HEK293 (cell line): ENCODE measurements at regions not wholly inside any gene's neighbourhood (a gene's known extent, or its start where the extent isn't known, plus 50 kb on each side); places are given as distances from the start of the nearest gene placed in this dataset.

ENCODE experiments used
- CTCF ChIA-PET: fragments of 350-600 bp; formaldehyde crosslinking; extraction: SDS; loops from one replicate; lab custom pipeline; 2021; ENCODE audit warnings: antibody characterized with exemption; lab: Yijun Ruan, JAX
- POLR2A ChIA-PET: fragments of 300-600 bp; formaldehyde crosslinking; extraction: SDS; loops from one replicate; lab custom pipeline; 2020; ENCODE audit warnings: antibody characterized with exemption, inconsistent platforms; lab: Yijun Ruan, JAX
- H3K27ac ChIP-seq: fragments of 200-500 bp; sonication (Bioruptor generic); 2 replicates; pipeline ENCODE4 v1.5.1; 2014; ENCODE audit warnings: low read depth, low read length, control low read depth, inconsistent platforms; ENCODE audit errors: extremely low read depth
- H3K36me3 ChIP-seq, 2 experiments: fragments of 200-500 bp in 1 of 2; sonication (Bioruptor generic) in 1 of 2; 1 replicate in 1 of 2; 2 replicates in 1 of 2; pipeline ENCODE4 v1.5.1; 2014 to 2017; ENCODE audit warnings: inconsistent platforms in 2 of 2, low read length in 2 of 2; ENCODE audit not compliant: control insufficient read depth in 2 of 2, insufficient read depth in 1 of 2
- H3K4me1 ChIP-seq: fragments of 200-500 bp; sonication (Bioruptor generic); 2 replicates; pipeline ENCODE4 v1.5.1; 2014; ENCODE audit warnings: mild to moderate bottlenecking, low read length, inconsistent platforms; ENCODE audit not compliant: control insufficient read depth, insufficient read depth
- H3K4me3 ChIP-seq: 2 replicates; pipeline ENCODE4 v1.5.1; 2011; ENCODE audit warnings: low read depth, mild to moderate bottlenecking, control low read depth, low read length, moderate library complexity
- H3K9me3 ChIP-seq: fragments of 200-500 bp; sonication (Bioruptor generic); 2 replicates; pipeline ENCODE4 v1.5.1; 2014; ENCODE audit warnings: low read depth, low read length, inconsistent platforms; ENCODE audit not compliant: control insufficient read depth, insufficient read depth
- AEBP2 ChIP-seq: fragments of 450-650 bp; formaldehyde crosslinking; IDR thresholded peaks from 2 replicates; pipeline ENCODE4 v1.5.1; 2016; ENCODE audit warnings: missing biosample characterization, missing genetic modification characterization, borderline replicate concordance
- GFI1B ChIP-seq: fragments of 450-650 bp; formaldehyde crosslinking; IDR thresholded peaks from 2 replicates; pipeline ENCODE4 v1.5.1; 2016; ENCODE audit warnings: missing biosample characterization, missing genetic modification characterization
- GLI4 ChIP-seq: fragments of 450-650 bp; formaldehyde crosslinking; IDR thresholded peaks from 2 replicates; pipeline ENCODE4 v1.5.1; 2016; ENCODE audit warnings: missing biosample characterization, missing genetic modification characterization
- SCRT1 ChIP-seq: fragments of 450-650 bp; formaldehyde crosslinking; IDR thresholded peaks from 2 replicates; pipeline ENCODE4 v1.5.1; 2016; ENCODE audit warnings: missing biosample characterization, missing genetic modification characterization, borderline replicate concordance
- SP3 ChIP-seq: fragments of 450-650 bp; formaldehyde crosslinking; IDR thresholded peaks from 2 replicates; pipeline ENCODE4 v1.5.1; 2016; ENCODE audit warnings: missing biosample characterization, missing genetic modification characterization
- WT1 ChIP-seq: fragments of 450-650 bp; formaldehyde crosslinking; IDR thresholded peaks from 2 replicates; pipeline ENCODE4 v1.5.1; 2016; ENCODE audit warnings: missing biosample characterization, missing genetic modification characterization
- ZBTB17 ChIP-seq: fragments of 450-650 bp; formaldehyde crosslinking; IDR thresholded peaks from 2 replicates; pipeline ENCODE4 v1.5.1; 2016; ENCODE audit warnings: missing biosample characterization, missing genetic modification characterization
- ZBTB44 ChIP-seq: fragments of 450-650 bp; IDR thresholded peaks from 2 replicates; pipeline ENCODE4 v1.5.1; 2018; ENCODE audit warnings: missing biosample characterization, mild to moderate bottlenecking, missing genetic modification characterization
- ZFP41 ChIP-seq: fragments of 450-650 bp; formaldehyde crosslinking; IDR thresholded peaks from 2 replicates; pipeline ENCODE4 v1.5.1; 2016; ENCODE audit warnings: missing biosample characterization, missing genetic modification characterization, borderline replicate concordance
- ZNF112 ChIP-seq: fragments of 450-650 bp; formaldehyde crosslinking; IDR thresholded peaks from 2 replicates; pipeline ENCODE4 v1.5.0; 2017; ENCODE audit warnings: missing biosample characterization, missing genetic modification characterization
- ZNF114 ChIP-seq: fragments of 450-650 bp; formaldehyde crosslinking; IDR thresholded peaks from 2 replicates; pipeline ENCODE4 v1.5.0; 2017; ENCODE audit warnings: missing biosample characterization, missing genetic modification characterization
- ZNF155 ChIP-seq: fragments of 450-650 bp; formaldehyde crosslinking; IDR thresholded peaks from 2 replicates; pipeline ENCODE4 v1.5.1; 2016; ENCODE audit warnings: missing biosample characterization, missing genetic modification characterization
- ZNF175 ChIP-seq: fragments of 450-650 bp; formaldehyde crosslinking; IDR thresholded peaks from 2 replicates; pipeline ENCODE4 v1.5.1; 2016; ENCODE audit warnings: missing biosample characterization, missing genetic modification characterization
- ZNF211 ChIP-seq: fragments of 450-650 bp; formaldehyde crosslinking; IDR thresholded peaks from 2 replicates; pipeline ENCODE4 v1.5.1; 2016; ENCODE audit warnings: low read depth, missing biosample characterization, missing genetic modification characterization
- ZNF239 ChIP-seq: fragments of 450-650 bp; formaldehyde crosslinking; IDR thresholded peaks from 2 replicates; pipeline ENCODE4 v1.5.1; 2016; ENCODE audit warnings: missing biosample characterization, missing genetic modification characterization
- ZNF292 ChIP-seq: fragments of 450-650 bp; formaldehyde crosslinking; IDR thresholded peaks from 2 replicates; pipeline ENCODE4 v1.5.1; 2016; ENCODE audit warnings: low read depth, missing biosample characterization, missing genetic modification characterization, borderline replicate concordance
- ZNF354C ChIP-seq: fragments of 450-650 bp; formaldehyde crosslinking; IDR thresholded peaks from 2 replicates; pipeline ENCODE4 v1.5.1; 2016; ENCODE audit warnings: missing biosample characterization, missing genetic modification characterization, low read depth, borderline replicate concordance
- ZNF366 ChIP-seq: fragments of 450-650 bp; formaldehyde crosslinking; conservative IDR thresholded peaks from 2 replicates; pipeline ENCODE4 v1.5.1; 2016; ENCODE audit warnings: missing biosample characterization, missing genetic modification characterization
- ZNF423 ChIP-seq: fragments of 450-650 bp; formaldehyde crosslinking; IDR thresholded peaks from 2 replicates; pipeline ENCODE4 v1.5.1; 2016; ENCODE audit warnings: missing biosample characterization, missing genetic modification characterization
- ZNF48 ChIP-seq: fragments of 450-650 bp; formaldehyde crosslinking; IDR thresholded peaks from 2 replicates; pipeline ENCODE4 v1.5.1; 2016; ENCODE audit warnings: missing biosample characterization, missing genetic modification characterization
- ZNF501 ChIP-seq: fragments of 450-650 bp; formaldehyde crosslinking; IDR thresholded peaks from 2 replicates; pipeline ENCODE4 v1.5.1; 2016; ENCODE audit warnings: missing biosample characterization, missing genetic modification characterization
- ZNF544 ChIP-seq: fragments of 450-650 bp; formaldehyde crosslinking; IDR thresholded peaks from 2 replicates; pipeline ENCODE4 v1.5.0; 2017; ENCODE audit warnings: missing biosample characterization, missing genetic modification characterization
- ZNF548 ChIP-seq: fragments of 450-650 bp; formaldehyde crosslinking; IDR thresholded peaks from 2 replicates; pipeline ENCODE4 v1.5.1; 2016; ENCODE audit warnings: missing biosample characterization, missing genetic modification characterization
- ZNF654 ChIP-seq: fragments of 450-650 bp; formaldehyde crosslinking; IDR thresholded peaks from 2 replicates; pipeline ENCODE4 v1.5.1; 2016; ENCODE audit warnings: low read depth, missing biosample characterization, missing genetic modification characterization
- ZNF701 ChIP-seq: fragments of 450-650 bp; formaldehyde crosslinking; IDR thresholded peaks from 2 replicates; pipeline ENCODE4 v1.5.1; 2016; ENCODE audit warnings: missing biosample characterization, missing genetic modification characterization
- ZXDB ChIP-seq: fragments of 450-650 bp; formaldehyde crosslinking; IDR thresholded peaks from 2 replicates; pipeline ENCODE4 v1.5.1; 2016; ENCODE audit warnings: missing biosample characterization, missing genetic modification characterization
- TF ChIP-seq, protein P1 (sequence below): fragments of 450-650 bp; formaldehyde crosslinking; IDR thresholded peaks from 2 replicates; pipeline ENCODE4 v1.5.1; 2017; ENCODE audit warnings: missing biosample characterization, missing genetic modification characterization
- TF ChIP-seq, protein P2 (sequence below): fragments of 450-650 bp; formaldehyde crosslinking; IDR thresholded peaks from 2 replicates; pipeline ENCODE4 v1.5.0; 2017; ENCODE audit warnings: missing biosample characterization, missing genetic modification characterization, borderline replicate concordance

- POLR2A ChIA-PET: no interaction called here
- no peaks in the 10 kb centered on the region for H3K9me3 ChIP-seq
- TF ChIP-seq ZNF112 (tag by site-specific recombination) (no peak), GLI4 (no peak), ZNF155 (no peak), WT1 (no peak), ZFP41 (tag by site-specific recombination) (no peak), ZNF354C (no peak), GFI1B (tag by site-specific recombination) (no peak), AEBP2 (tag by site-specific recombination) (no peak), ZNF48 (no peak), SCRT1 (tag by site-specific recombination) (no peak)
- TF ChIP-seq, protein P1, sequence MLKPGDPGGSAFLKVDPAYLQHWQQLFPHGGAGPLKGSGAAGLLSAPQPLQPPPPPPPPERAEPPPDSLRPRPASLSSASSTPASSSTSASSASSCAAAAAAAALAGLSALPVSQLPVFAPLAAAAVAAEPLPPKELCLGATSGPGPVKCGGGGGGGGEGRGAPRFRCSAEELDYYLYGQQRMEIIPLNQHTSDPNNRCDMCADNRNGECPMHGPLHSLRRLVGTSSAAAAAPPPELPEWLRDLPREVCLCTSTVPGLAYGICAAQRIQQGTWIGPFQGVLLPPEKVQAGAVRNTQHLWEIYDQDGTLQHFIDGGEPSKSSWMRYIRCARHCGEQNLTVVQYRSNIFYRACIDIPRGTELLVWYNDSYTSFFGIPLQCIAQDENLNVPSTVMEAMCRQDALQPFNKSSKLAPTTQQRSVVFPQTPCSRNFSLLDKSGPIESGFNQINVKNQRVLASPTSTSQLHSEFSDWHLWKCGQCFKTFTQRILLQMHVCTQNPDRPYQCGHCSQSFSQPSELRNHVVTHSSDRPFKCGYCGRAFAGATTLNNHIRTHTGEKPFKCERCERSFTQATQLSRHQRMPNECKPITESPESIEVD: no peak
- CTCF ChIA-PET: interaction anchor here (1.1 kb wide), 1 partner anchor 17 kb away, joined by 3 read pairs; no protein-coding TSS in a partner anchor
- no peaks in the 10 kb centered on the region for H3K36me3 ChIP-seq
- H3K4me1 ChIP-seq: no peaks in the 10 kb centered on the region
- H3K4me3 ChIP-seq: no peak overlapping the region
- no peak overlapping the region for H3K27ac ChIP-seq
Observed at GRCh38 chr1:5623399-5623798, 368.8 kb downstream of the NPHP4 start.

- ChIA-PET CTCF (no interaction called here), POLR2A (no interaction called here)
- Histone ChIP-seq H3K36me3 (no peaks in the 10 kb centered on the region), H3K27ac (no peak overlapping the region), H3K4me3 (no peak overlapping the region), H3K9me3 (no peaks in the 10 kb centered on the region), H3K4me1 (no peaks in the 10 kb centered on the region)
- TF ChIP-seq ZNF501 (tag by site-specific recombination) (no peak), ZNF654 (no peak), ZNF211 (tag by site-specific recombination) (no peak)
Observed at GRCh38 chr1:5622412-5622811, 369.8 kb downstream of the NPHP4 start.

- no peak overlapping the region for H3K27ac ChIP-seq
- no peaks in the 10 kb centered on the region for H3K9me3 ChIP-seq
- CTCF ChIA-PET: interaction anchor here (1.1 to 1.7 kb wide), 4 partner anchors 8 to 111 kb away, joined by 3 to 6 read pairs (median 4); no protein-coding TSS in a partner anchor
- H3K4me1 ChIP-seq: no peaks in the 10 kb centered on the region
- POLR2A ChIA-PET: no interaction called here
- H3K4me3 ChIP-seq: no peak overlapping the region
- no peaks in the 10 kb centered on the region for H3K36me3 ChIP-seq
- TF ChIP-seq, protein P2, sequence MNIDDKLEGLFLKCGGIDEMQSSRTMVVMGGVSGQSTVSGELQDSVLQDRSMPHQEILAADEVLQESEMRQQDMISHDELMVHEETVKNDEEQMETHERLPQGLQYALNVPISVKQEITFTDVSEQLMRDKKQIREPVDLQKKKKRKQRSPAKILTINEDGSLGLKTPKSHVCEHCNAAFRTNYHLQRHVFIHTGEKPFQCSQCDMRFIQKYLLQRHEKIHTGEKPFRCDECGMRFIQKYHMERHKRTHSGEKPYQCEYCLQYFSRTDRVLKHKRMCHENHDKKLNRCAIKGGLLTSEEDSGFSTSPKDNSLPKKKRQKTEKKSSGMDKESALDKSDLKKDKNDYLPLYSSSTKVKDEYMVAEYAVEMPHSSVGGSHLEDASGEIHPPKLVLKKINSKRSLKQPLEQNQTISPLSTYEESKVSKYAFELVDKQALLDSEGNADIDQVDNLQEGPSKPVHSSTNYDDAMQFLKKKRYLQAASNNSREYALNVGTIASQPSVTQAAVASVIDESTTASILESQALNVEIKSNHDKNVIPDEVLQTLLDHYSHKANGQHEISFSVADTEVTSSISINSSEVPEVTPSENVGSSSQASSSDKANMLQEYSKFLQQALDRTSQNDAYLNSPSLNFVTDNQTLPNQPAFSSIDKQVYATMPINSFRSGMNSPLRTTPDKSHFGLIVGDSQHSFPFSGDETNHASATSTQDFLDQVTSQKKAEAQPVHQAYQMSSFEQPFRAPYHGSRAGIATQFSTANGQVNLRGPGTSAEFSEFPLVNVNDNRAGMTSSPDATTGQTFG: no peak
- TF ChIP-seq ZNF423 (tag by site-specific recombination) (no peak), ZNF175 (tag by site-specific recombination) (no peak), ZNF114 (tag by site-specific recombination) (no peak), ZNF701 (tag by site-specific recombination) (no peak), ZNF548 (tag by site-specific recombination) (no peak), ZNF366 (no peak), ZNF239 (tag by site-specific recombination) (no peak), ZNF544 (no peak), ZNF292 (tag by site-specific recombination) (no peak), ZBTB17 (no peak), ZNF155 (no peak), ZBTB44 (no peak), SP3 (no peak), ZXDB (tag by site-specific recombination) (no peak)
Observed at GRCh38 chr1:5621692-5622091, 370.5 kb downstream of the NPHP4 start.
